ENCODE measurements at regions not wholly inside any gene's neighbourhood (a gene's known extent, or its start where the extent isn't known, plus 50 kb on each side); places are given as distances from the start of the nearest gene placed in this dataset.
A peak's percentile ranks its signal among the peaks of the same experiment; 100 is the strongest.

GRCh38 chr4:4685810-4686795, 144.3 kb upstream of the STX18 start:
- H3K4me3 ChIP-seq (ENCODE audit: low read depth, low read length), result no peak overlapping the region
- TF ChIP-seq CTCF (IDR thresholded peaks at IDR 0.05; ENCODE audit: low read depth, low read length, missing control alignments), result no peak
- DNase-seq (ENCODE audit: low read depth), result no peak

GRCh38 chr4:4681653-4682052, 139.8 kb upstream of the STX18 start:
- DNase-seq (ENCODE audit: low read depth), result no peak
- no peak overlapping the region for H3K4me3 ChIP-seq (ENCODE audit: low read depth, low read length)
- no peak for TF ChIP-seq CTCF (IDR thresholded peaks at IDR 0.05; ENCODE audit: low read depth, low read length, missing control alignments)

GRCh38 chr4:4680758-4681157, 138.9 kb upstream of the STX18 start:
- H3K4me3 ChIP-seq (ENCODE audit: low read depth, low read length), result no peak overlapping the region
- DNase-seq (ENCODE audit: low read depth), result no peak
- TF ChIP-seq CTCF (IDR thresholded peaks at IDR 0.05; ENCODE audit: low read depth, low read length, missing control alignments), result no peak

GRCh38 chr4:4680243-4680642, 138.4 kb upstream of the STX18 start:
- H3K4me3 ChIP-seq (ENCODE audit: low read depth, low read length), result no peak overlapping the region
- no peak for TF ChIP-seq CTCF (IDR thresholded peaks at IDR 0.05; ENCODE audit: low read depth, low read length, missing control alignments)
- no peak for DNase-seq (ENCODE audit: low read depth)

GRCh38 chr4:4677556-4678522, 136.0 kb upstream of the STX18 start:
- H3K4me3 ChIP-seq (ENCODE audit: low read depth, low read length), result no peak overlapping the region
- DNase-seq (ENCODE audit: low read depth), result no peak
- peak; percentile 53 for TF ChIP-seq CTCF (IDR thresholded peaks at IDR 0.05; ENCODE audit: low read depth, low read length, missing control alignments)

GRCh38 chr4:4675641-4676040, 133.8 kb upstream of the STX18 start:
- TF ChIP-seq CTCF (IDR thresholded peaks at IDR 0.05; ENCODE audit: low read depth, low read length, missing control alignments), result no peak
- no peak for DNase-seq (ENCODE audit: low read depth)
- H3K4me3 ChIP-seq (ENCODE audit: low read depth, low read length), result no peak overlapping the region
